Upper lobe of right lung (tissue), 1 donor: ENCODE measurements at regions not wholly inside any gene's neighbourhood (a gene's known extent, or its start where the extent isn't known, plus 50 kb on each side); places are given as distances from the start of the nearest gene placed in this dataset.
"Not testable (repeated sequence)": the region's sequence is repeated elsewhere in the genome, so short reads cannot be mapped to it uniquely, and the experiment has no call there.

Experiments
- ATAC-seq: fragments of 200-7000 bp; cut with Tn5 transposase; one replicate; pipeline ENCODE4 v1.9.1; 2020; ENCODE audit warnings: mild to moderate bottlenecking, moderate library complexity
- DNase-seq: peaks from one replicate; pipeline ENCODE4 v3.0.0-alpha.2; 2020
- H3K27ac ChIP-seq: fragments of 200-600 bp; one replicate; pipeline ENCODE4 v1.8.0; 2022
- H3K27me3 ChIP-seq: fragments of 200-600 bp; one replicate; pipeline ENCODE4 v1.8.0; 2022; ENCODE audit warnings: mild to moderate bottlenecking
- H3K36me3 ChIP-seq: fragments of 200-600 bp; one replicate; pipeline ENCODE4 v1.8.0; 2022
- H3K4me1 ChIP-seq: fragments of 200-600 bp; one replicate; pipeline ENCODE4 v1.8.0; 2022
- H3K4me3 ChIP-seq: fragments of 200-600 bp; one replicate; pipeline ENCODE4 v1.8.0; 2022; ENCODE audit warnings: mild to moderate bottlenecking
- H3K9me3 ChIP-seq: fragments of 200-600 bp; one replicate; pipeline ENCODE4 v1.8.0; 2022
- intact Hi-C: fragments of 100-400 bp; cut with DNase I; formaldehyde crosslinking; loops from one replicate; pipeline ENCODE4 v1.11.0; 2022
- TF ChIP-seq, protein P1 (sequence below): fragments of 200-600 bp; IDR thresholded peaks from one replicate; pipeline ENCODE4 v1.8.0; 2022; ENCODE audit warnings: antibody characterized with exemption
- donor health status: DM: no; HTN: yes; CAD: no; lungs with severe emphysema.

GRCh38 chrX:98207947-98208346 lies 1324.2 kb downstream of the RPA4 start:
- no peak for ATAC-seq
- intact Hi-C loops: no loop called here
- TF ChIP-seq, protein P1, sequence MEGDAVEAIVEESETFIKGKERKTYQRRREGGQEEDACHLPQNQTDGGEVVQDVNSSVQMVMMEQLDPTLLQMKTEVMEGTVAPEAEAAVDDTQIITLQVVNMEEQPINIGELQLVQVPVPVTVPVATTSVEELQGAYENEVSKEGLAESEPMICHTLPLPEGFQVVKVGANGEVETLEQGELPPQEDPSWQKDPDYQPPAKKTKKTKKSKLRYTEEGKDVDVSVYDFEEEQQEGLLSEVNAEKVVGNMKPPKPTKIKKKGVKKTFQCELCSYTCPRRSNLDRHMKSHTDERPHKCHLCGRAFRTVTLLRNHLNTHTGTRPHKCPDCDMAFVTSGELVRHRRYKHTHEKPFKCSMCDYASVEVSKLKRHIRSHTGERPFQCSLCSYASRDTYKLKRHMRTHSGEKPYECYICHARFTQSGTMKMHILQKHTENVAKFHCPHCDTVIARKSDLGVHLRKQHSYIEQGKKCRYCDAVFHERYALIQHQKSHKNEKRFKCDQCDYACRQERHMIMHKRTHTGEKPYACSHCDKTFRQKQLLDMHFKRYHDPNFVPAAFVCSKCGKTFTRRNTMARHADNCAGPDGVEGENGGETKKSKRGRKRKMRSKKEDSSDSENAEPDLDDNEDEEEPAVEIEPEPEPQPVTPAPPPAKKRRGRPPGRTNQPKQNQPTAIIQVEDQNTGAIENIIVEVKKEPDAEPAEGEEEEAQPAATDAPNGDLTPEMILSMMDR: no peak

DNA sequence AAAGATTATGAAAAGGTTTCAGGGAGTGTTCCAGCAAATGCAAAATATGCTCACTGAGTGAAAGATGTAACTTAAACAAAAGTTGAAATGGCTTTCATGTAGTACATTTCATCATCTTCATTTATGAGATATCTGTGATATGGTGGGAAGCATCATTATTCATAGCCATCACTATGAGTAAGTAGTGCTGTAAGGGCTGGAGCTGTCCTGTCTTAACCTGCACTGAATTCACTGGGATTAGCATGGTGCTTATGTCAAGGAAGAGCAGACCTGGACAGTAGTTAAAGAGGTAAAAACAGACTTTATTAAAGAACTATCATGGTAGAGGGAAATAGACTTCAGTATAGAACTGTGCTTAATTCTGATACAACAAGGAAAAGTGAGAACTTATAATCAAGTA lies 1347.3 kb downstream of the RPA4 start:
- DNase-seq (no peak), ATAC-seq (no peak)
- intact Hi-C loops: no loop called here
- no peaks in the 10 kb centered on the region for H3K27me3 ChIP-seq
- no peaks in the 10 kb centered on the region for H3K36me3 ChIP-seq
- H3K4me3 ChIP-seq: no peak overlapping the region
- TF ChIP-seq, protein P1: no peak
- no peaks in the 10 kb centered on the region for H3K4me1 ChIP-seq
- no peaks in the 10 kb centered on the region for H3K9me3 ChIP-seq
- no peak overlapping the region for H3K27ac ChIP-seq

More at GRCh38 chrX:98207947-98208346, 1324.2 kb downstream of the RPA4 start:
- Histone ChIP-seq H3K27me3 (no peaks in the 10 kb centered on the region), H3K27ac (no peak overlapping the region), H3K36me3 (no peaks in the 10 kb centered on the region), H3K9me3 (no peaks in the 10 kb centered on the region), H3K4me1 (no peaks in the 10 kb centered on the region), H3K4me3 (no peak overlapping the region)
- no peak for DNase-seq

GRCh38 chrX:98240061-98240460 lies 1356.4 kb downstream of the RPA4 start:
- intact Hi-C loops, ATAC-seq, H3K4me3 ChIP-seq, H3K27me3 ChIP-seq, H3K27ac ChIP-seq, DNase-seq, H3K4me1 ChIP-seq, H3K36me3 ChIP-seq, H3K9me3 ChIP-seq: not testable (repeated sequence)

GRCh38 chrX:98263135-98263534 lies 1379.4 kb downstream of the RPA4 start:
- H3K4me1 ChIP-seq: no peaks in the 10 kb centered on the region
- no peaks in the 10 kb centered on the region for H3K36me3 ChIP-seq
- ATAC-seq: no peak

DNA sequence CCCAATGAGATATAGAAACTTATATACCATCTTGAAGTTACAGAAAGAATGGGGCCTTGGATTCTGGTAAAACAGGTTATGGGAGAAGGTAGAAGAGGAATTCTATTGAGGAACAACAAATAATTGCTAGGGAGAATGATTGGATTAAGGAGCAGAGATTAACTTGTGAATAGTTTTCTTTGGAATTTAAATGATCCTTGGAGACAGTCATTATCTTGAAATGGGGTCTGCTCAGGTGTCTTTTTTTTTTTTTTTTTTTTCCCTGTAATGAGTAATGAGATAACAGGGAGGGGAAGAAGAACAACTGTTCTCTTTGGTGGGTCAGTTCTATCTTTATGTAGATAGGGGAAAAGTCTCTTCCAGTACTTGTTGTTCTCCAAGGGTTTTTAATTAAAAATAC lies 1406.0 kb downstream of the RPA4 start:
- ATAC-seq (no peak), DNase-seq (no peak)
- H3K9me3 ChIP-seq: no peaks in the 10 kb centered on the region
- TF ChIP-seq, protein P1: no peak
- no peaks in the 10 kb centered on the region for H3K36me3 ChIP-seq
- H3K4me3 ChIP-seq: no peak overlapping the region
- no peaks in the 10 kb centered on the region for H3K27me3 ChIP-seq
- H3K27ac ChIP-seq: no peak overlapping the region
- intact Hi-C loops: no loop called here
- H3K4me1 ChIP-seq: no peaks in the 10 kb centered on the region

More at GRCh38 chrX:98263135-98263534, 1379.4 kb downstream of the RPA4 start:
- no peak for DNase-seq
- Histone ChIP-seq H3K27me3 (no peaks in the 10 kb centered on the region), H3K27ac (no peak overlapping the region), H3K9me3 (no peaks in the 10 kb centered on the region), H3K4me3 (no peak overlapping the region)
- intact Hi-C loops: no loop called here
- TF ChIP-seq, protein P1: no peak

DNA sequence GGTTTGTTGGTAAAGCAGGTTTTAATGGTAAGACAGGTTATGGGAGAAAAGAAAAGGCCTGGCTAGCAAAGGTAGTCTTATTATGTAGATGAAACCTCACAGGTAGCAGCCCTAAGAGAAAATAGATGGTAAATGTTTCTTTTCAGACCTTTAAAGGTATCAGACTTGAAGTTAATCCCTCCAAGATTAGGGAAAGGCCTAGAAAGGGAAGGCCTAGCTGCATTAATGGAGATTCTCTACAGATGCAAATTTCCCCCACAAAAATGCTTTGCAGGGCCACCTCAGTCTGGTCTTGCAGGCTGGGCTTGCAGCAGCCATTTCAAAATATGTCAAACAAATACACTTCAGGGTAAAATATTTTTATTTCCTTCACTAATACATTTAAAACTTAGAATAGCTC lies 1410.6 kb downstream of the RPA4 start:
- Histone ChIP-seq H3K36me3 (no peaks in the 10 kb centered on the region), H3K27me3 (no peaks in the 10 kb centered on the region), H3K27ac (no peak overlapping the region), H3K4me1 (no peaks in the 10 kb centered on the region), H3K9me3 (no peaks in the 10 kb centered on the region), H3K4me3 (no peak overlapping the region)
- intact Hi-C loops: no loop called here
- ATAC-seq (no peak), DNase-seq (no peak)
- TF ChIP-seq, protein P1: no peak
